ENCODE measurements at regions not wholly inside any gene's neighbourhood (a gene's known extent, or its start where the extent isn't known, plus 50 kb on each side); places are given as distances from the start of the nearest gene placed in this dataset.

- Histone ChIP-seq H3K4me3 (no peak overlapping the region), H3K79me2 (ENCODE audit: control insufficient read depth, insufficient read depth, low read length) (no peaks in the 10 kb centered on the region), H3K36me3 (ENCODE audit: control insufficient read depth in 2 of 2, insufficient read depth in 2 of 2, low read length in 1 of 2) (no peaks in the 10 kb centered on the region), H2AFZ (ENCODE audit: control insufficient read depth, low read depth, low read length) (no peak overlapping the region), H3K27me3 (replicated peaks in 1 of 2; ENCODE audit: control insufficient read depth in 2 of 2, insufficient read depth in 2 of 2, low read length in 1 of 2) (no peaks in the 10 kb centered on the region), H3K9ac (ENCODE audit: control insufficient read depth, insufficient read depth, low read length) (no peak overlapping the region), H3K4me2 (ENCODE audit: control insufficient read depth, insufficient read depth) (no peak overlapping the region), H4K20me1 (ENCODE audit: control insufficient read depth, insufficient read depth) (no peaks in the 10 kb centered on the region), H3K9me3 (replicated peaks; ENCODE audit: control insufficient read depth, insufficient read depth, low read length) (no peaks in the 10 kb centered on the region), H3K27ac (ENCODE audit: control insufficient read depth, insufficient read depth) (no peak overlapping the region), H3K4me1 (ENCODE audit: control insufficient read depth, insufficient read depth, low read length) (no peaks in the 10 kb centered on the region)
- TF ChIP-seq EZH2 (IDR thresholded peaks at IDR 0.05; ENCODE audit: borderline replicate concordance, control insufficient read depth, low read depth, low read length) (no peak), STAT3 (IDR thresholded peaks at IDR 0.05; ENCODE audit: low read depth, low read length) (no peak), ATF7 (IDR thresholded peaks at IDR 0.05; ENCODE audit: low read depth) (no peak), SREBF1 (IDR thresholded peaks at IDR 0.05; ENCODE audit: low read length) (no peak), JUND (IDR thresholded peaks at IDR 0.05; ENCODE audit: low read depth, low read length) (no peak), MYB (IDR thresholded peaks at IDR 0.05; ENCODE audit: borderline replicate concordance, low read depth, low read length) (no peak), TARDBP (IDR thresholded peaks at IDR 0.05; ENCODE audit: borderline replicate concordance) (no peak), TCF12 (IDR thresholded peaks at IDR 0.05; ENCODE audit: low read depth, low read length) (no peak), SMARCA5 (IDR thresholded peaks at IDR 0.05) (no peak), ZSCAN29 (IDR thresholded peaks at IDR 0.05) (no peak), CBFB (IDR thresholded peaks at IDR 0.05; ENCODE audit: low read depth) (no peak), SMAD5 (IDR thresholded peaks at IDR 0.05; ENCODE audit: low read depth) (no peak), STAT1 (conservative IDR thresholded peaks at IDR 0.05) (no peak)
- intact Hi-C loops (cut with micrococcal nuclease; ENCODE audit: unreplicated experiment) = no loop called here
- POLR2A ChIA-PET = no interaction called here
- DNase-seq (ENCODE audit: low read depth, low spot score) (no peak), ATAC-seq (no peak), FAIRE-seq (no peak)
- RAD21 ChIA-PET (ENCODE audit: unreplicated experiment) = no interaction called here
- no TSS peak for BruUV-seq (replicated peaks)
- CTCF ChIA-PET = no interaction called here
- in situ Hi-C loops (cut with MboI) = no loop called here
- SMC1A ChIA-PET (ENCODE audit: uncharacterized antibody, unreplicated experiment) = no interaction called here
- WGBS (ENCODE audit: insufficient coverage, insufficient replicate concordance, low lambda C conversion rate, missing lambda C conversion rate) = 30% methylated on average over 4 of the region's 4 CpGs
Measured at GRCh38 chr12:21054334-21054733, 76.7 kb upstream of the SLCO1B1 start.

Data from GM12878 (cell line).